ENCODE measurements at regions not wholly inside any gene's neighbourhood (a gene's known extent, or its start where the extent isn't known, plus 50 kb on each side); places are given as distances from the start of the nearest gene placed in this dataset.

DNA sequence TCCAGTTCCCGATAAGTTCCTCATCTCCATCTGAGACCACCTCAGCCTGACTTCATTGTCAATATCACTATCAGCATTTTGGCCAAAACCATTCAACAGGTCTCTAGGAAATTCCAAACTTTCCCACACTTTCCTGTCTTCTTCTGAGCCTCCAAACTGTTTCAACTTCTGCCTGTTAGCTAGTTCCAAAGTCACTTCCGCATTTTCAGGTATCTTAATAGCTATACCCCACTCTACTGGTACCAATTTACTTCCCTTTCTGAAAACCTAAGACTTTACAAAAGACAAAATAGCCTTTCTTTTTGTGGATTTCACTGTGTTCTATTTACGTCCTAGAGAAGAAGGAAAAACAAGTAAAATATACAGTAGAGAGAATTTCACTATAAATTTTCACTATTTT is 147.0 kb upstream of the FMN2 start:
- no peaks in the 10 kb centered on the region for H3K36me3 Mint-ChIP-seq (ENCODE audit: low read depth)
- no peak for DNase-seq
- H3K9me3 Mint-ChIP-seq: peaks cover 10% of the 10 kb centered on the region
- intact Hi-C loops (cut with micrococcal nuclease): no loop called here
- H3K27ac Mint-ChIP-seq: no peak overlapping the region
- TF ChIP-seq, protein P1, sequence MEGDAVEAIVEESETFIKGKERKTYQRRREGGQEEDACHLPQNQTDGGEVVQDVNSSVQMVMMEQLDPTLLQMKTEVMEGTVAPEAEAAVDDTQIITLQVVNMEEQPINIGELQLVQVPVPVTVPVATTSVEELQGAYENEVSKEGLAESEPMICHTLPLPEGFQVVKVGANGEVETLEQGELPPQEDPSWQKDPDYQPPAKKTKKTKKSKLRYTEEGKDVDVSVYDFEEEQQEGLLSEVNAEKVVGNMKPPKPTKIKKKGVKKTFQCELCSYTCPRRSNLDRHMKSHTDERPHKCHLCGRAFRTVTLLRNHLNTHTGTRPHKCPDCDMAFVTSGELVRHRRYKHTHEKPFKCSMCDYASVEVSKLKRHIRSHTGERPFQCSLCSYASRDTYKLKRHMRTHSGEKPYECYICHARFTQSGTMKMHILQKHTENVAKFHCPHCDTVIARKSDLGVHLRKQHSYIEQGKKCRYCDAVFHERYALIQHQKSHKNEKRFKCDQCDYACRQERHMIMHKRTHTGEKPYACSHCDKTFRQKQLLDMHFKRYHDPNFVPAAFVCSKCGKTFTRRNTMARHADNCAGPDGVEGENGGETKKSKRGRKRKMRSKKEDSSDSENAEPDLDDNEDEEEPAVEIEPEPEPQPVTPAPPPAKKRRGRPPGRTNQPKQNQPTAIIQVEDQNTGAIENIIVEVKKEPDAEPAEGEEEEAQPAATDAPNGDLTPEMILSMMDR (IDR thresholded peaks at IDR 0.05): no peak
- H3K4me3 Mint-ChIP-seq: no peak overlapping the region
- peaks cover 3% of the 10 kb centered on the region for H3K27me3 Mint-ChIP-seq
- ATAC-seq: no peak
- no peaks in the 10 kb centered on the region for H3K4me1 Mint-ChIP-seq (ENCODE audit: low read depth)
- ChIA-PET POLR2A (no interaction called here), CTCF (no interaction called here)

DNA sequence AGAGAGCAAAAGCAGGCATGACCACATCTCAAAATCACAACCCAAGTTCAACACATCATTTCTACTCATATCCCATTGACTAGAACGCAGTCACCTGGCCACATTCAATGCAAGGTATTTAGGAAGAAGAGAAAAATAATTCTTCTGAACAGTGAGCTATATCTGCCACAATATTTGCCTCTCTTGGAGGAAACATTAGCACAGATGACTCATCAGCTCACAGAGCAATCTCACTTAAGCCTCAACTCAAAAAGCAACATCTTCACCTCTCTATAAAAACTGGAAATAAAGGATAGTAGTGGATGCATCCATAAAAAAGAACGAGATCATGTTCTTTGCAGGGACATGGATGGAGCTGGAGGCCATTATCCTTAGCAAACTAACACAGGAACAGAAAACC is 143.9 kb upstream of the FMN2 start:
- CTCF ChIA-PET: no interaction called here

DNA sequence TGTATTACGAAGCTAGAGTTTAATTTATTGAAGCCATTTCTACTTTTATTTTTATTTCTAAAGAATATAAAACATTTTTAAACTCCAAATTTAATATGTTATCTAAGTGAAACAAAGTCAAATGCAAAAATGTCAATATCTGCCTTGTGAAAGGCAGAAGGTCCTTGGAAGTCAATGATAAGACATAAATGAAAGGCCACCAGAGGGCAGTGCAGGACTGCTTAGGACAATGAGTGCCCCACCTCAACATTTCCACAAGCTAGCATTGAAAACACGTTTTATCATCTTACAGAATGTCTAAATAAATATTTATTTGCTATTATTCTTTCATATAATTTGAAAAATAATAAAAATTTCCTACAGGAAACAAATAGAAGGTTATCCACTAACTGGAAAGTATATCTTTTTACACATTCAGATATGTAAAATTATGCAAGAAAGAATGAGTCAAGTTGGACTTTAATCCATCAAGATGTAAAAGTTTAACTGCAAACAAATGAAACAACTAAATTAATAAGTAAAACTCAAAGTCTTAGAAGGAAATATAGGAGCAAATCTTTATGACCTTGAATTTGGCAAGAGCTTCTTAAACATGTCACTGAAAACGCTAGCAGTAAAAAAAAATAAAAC is 140.1 kb upstream of the FMN2 start:
- intact Hi-C loops (cut with micrococcal nuclease): loop anchor here (2.0 kb wide), 1 partner anchor 25 kb away; no protein-coding TSS in a partner anchor
- POLR2A ChIA-PET: no interaction called here
- DNase-seq: peak; percentile 82
- CTCF ChIA-PET: interaction anchor here (0.7 to 3.8 kb wide), 27 partner anchors 10 to 244 kb away, joined by 3 to 26 read pairs (median 4); no protein-coding TSS in a partner anchor
- no peaks in the 10 kb centered on the region for H3K36me3 Mint-ChIP-seq (ENCODE audit: low read depth)
- H3K4me1 Mint-ChIP-seq (ENCODE audit: low read depth): no peaks in the 10 kb centered on the region
- no peak for ATAC-seq
- no peak overlapping the region for H3K4me3 Mint-ChIP-seq
- no peaks in the 10 kb centered on the region for H3K9me3 Mint-ChIP-seq
- no peak overlapping the region for H3K27ac Mint-ChIP-seq
- TF ChIP-seq, protein P1 (IDR thresholded peaks at IDR 0.05): peak; percentile 85
- H3K27me3 Mint-ChIP-seq: no peaks in the 10 kb centered on the region

More for the DNA sequence above, 143.9 kb upstream of the FMN2 start:
- intact Hi-C loops (cut with micrococcal nuclease): no loop called here
- Mint-ChIP-seq H3K9me3 (peaks cover 10% of the 10 kb centered on the region), H3K27me3 (peaks cover 1% of the 10 kb centered on the region), H3K27ac (no peak overlapping the region), H3K4me1 (ENCODE audit: low read depth) (no peaks in the 10 kb centered on the region), H3K4me3 (no peak overlapping the region), H3K36me3 (ENCODE audit: low read depth) (no peaks in the 10 kb centered on the region)
- DNase-seq (no peak), ATAC-seq (no peak)
- POLR2A ChIA-PET: no interaction called here
- TF ChIP-seq, protein P1 (IDR thresholded peaks at IDR 0.05): no peak

DNA sequence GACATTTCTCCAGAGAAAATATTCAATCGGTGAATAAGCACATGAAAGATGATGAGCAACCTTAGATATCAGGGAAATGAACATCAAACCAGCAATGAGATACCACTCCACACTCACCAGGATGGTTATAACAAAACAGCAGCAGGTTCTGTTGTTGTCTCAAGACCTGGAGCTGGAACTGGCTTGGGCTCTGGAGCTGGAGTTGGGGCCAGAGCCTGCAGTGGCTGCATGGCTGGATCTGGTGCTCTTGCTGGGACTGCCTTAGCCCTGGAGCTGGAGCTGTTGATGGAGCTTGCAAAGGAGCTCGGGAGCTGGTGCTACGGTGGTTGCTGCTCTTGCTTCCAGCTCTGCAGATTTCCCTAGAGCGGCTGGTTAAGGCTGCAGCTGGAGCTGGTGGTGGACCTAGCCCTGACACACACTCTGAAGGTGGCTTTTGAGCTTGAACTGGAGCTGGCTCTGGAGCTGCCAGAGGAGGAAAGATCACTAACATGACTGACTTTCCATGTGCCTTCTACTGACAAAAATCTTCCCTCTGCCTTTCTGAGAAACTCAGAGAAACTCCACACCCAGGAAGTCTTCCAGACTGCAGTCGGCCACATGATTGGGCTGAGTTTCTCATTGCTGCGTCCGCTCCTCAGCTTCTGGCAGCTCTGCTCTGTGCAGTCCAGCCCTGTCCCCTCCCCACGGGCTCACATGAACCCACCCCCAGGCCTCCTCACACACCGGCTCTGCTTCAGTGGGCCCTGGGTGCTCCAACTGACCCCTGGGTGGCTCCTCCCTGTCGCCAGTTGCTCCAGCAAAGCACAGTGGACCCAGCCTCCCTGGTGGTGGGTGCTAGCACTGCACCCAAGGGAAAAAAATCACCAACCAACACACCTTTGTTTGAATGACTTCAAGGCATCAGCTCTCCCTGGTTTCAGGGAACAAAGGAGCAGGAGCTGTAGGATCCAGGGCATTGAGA is 139.1 kb upstream of the FMN2 start:
- ATAC-seq (no peak), DNase-seq (peak; percentile 2)
- no peak overlapping the region for H3K4me3 Mint-ChIP-seq
- no peaks in the 10 kb centered on the region for H3K9me3 Mint-ChIP-seq
- intact Hi-C loops (cut with micrococcal nuclease): no loop called here
- ChIA-PET CTCF (interaction anchor here (1.0 to 3.8 kb wide), 22 partner anchors 9 to 243 kb away, joined by 3 to 26 read pairs (median 4); no protein-coding TSS in a partner anchor), POLR2A (no interaction called here)
- H3K27ac Mint-ChIP-seq: no peak overlapping the region
- TF ChIP-seq, protein P1 (IDR thresholded peaks at IDR 0.05): peak; percentile 52
- no peaks in the 10 kb centered on the region for H3K4me1 Mint-ChIP-seq (ENCODE audit: low read depth)
- H3K27me3 Mint-ChIP-seq: no peaks in the 10 kb centered on the region
- H3K36me3 Mint-ChIP-seq (ENCODE audit: low read depth): no peaks in the 10 kb centered on the region

DNA sequence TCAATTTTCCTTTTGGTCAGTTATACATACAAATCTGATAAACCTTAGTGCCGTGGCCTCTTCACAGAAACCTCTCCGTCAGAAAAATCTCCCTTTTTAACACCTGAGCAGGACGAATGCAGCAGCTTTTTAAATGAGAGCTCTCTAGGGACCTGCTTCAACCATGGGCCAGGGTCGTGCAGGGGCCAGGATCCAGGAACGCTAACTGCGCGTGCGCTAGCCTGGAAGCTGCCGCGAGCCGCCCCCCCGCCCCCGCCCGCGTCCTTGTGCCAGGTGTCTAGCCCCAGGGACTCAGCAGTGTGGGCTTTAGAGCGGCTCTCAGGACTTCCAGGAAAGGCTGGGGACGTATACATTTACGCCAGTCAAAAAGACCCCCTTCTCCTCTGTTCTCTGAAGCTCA is 136.8 kb upstream of the FMN2 start:
- Mint-ChIP-seq H3K27me3 (no peaks in the 10 kb centered on the region), H3K4me3 (no peak overlapping the region), H3K4me1 (ENCODE audit: low read depth) (no peaks in the 10 kb centered on the region), H3K27ac (no peak overlapping the region), H3K36me3 (ENCODE audit: low read depth) (no peaks in the 10 kb centered on the region), H3K9me3 (no peaks in the 10 kb centered on the region)
- ATAC-seq (no peak), DNase-seq (no peak)
- ChIA-PET CTCF (interaction anchor here (0.7 to 1.5 kb wide), 2 partner anchors 18 to 23 kb away, joined by 3 to 7 read pairs; no protein-coding TSS in a partner anchor), POLR2A (no interaction called here)
- intact Hi-C loops (cut with micrococcal nuclease): no loop called here
- TF ChIP-seq, protein P1 (IDR thresholded peaks at IDR 0.05): no peak

All from activated CD8-positive, alpha-beta T cell treated with anti-CD3 and anti-CD28 coated beads for 36 hours (primary cell).